Fibroblast of skin of left quadriceps (primary cell): ENCODE measurements at regions not wholly inside any gene's neighbourhood (a gene's known extent, or its start where the extent isn't known, plus 50 kb on each side); places are given as distances from the start of the nearest gene placed in this dataset.

Experiments used
- DNase-seq, 2 experiments: peaks; one replicate each; pipeline ENCODE4 v3.0.0-alpha.2; 2013; ENCODE audit warnings: low read depth in 2 of 2

DNA sequence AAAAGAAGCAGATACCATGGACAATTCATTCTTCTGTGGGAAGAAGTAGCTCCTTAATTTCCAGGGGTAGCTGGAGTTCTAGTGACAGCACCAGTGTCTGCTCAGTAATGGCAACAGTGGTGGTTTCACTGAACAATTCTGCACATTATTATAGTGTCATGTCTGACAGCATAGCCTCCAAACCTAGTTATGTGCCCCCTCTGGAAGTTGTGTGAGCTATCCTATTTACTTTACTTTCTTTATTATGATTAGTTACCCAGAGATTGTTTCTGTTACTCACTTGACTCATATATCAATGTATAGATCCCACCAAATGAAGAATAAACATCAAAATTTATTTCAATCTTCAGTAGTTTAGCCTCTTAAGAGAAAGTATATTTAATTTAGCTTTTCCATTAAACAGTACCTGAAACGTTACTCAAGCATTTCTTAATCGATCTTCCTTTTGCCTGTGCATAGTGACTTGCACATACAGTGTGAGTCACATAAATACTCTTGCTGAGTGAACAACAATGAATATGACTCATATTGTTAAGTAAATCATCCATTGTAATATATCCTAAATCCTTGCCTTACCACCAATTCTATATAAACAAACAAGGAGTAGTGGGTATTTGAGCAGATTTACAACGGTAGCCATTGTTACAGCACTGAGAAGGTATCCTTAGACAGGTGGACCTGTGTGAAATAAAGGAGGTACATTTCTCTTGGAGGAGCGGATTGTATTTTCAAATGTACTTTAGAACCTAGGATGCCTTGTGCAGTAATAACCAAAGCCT is 534.7 kb downstream of the ANKRD50 start:
- peak in 1 of 2 experiments; percentile 20 for DNase-seq

DNA sequence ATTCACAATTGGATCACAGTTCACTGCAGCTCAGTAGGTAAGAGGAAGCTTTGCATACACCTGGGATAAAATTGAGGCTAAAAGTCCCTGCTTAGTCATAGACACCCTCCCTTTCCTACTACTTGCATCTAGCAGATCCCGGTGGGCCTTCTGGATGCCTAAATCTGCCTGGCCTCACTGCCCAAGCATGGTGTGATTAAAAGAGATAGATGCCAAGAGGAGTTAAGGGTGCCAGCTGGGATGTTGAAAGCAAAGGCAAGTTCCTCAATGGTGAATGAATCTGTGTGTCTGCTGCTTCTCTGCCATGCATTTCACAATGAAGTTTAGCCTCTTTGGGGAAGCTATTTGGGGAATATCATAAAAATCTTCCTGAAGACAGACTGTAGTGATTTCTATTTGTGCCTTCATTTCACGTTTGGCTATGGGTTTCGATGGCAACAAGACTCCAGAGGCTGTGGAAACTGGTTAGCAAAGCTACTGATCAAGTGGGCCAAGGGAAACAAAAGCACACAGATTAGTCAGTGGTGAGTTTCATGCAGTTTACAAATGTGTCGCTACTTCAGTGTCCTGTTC is 534.0 kb downstream of the ANKRD50 start:
- DNase-seq = no peak

DNA sequence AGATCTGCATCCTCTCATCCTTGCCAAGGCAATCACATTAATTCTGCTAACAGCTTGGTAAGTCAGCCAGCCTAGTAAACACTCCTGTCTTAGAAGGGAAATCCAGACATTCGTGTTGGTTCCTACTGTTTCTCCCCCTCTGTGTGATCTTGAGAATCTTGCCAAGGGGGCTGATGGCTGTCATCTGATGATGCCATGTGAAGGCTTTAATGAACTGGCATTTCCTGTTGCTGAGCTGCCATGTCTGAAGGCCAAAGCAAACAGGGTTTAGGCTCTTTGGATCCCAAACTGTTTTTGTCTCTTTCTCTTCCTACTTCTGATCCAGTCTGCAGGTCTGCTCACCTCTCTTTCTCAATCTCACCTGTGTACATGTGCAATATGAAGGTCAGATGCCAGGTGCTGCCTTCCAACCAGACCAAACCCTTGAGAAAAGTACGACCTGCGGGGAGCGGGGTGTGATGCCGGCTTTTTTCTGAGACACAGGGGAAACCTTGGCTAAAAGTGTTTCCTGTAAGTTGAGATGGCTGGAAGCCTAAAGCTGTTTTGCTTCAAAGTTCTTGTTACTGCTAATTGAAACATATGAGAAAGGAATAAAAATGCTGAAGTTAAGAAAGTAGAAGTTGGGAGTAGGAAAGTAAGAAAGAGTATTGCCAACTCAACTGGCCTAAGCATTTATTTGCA is 532.9 kb downstream of the ANKRD50 start:
- no peak for DNase-seq

DNA sequence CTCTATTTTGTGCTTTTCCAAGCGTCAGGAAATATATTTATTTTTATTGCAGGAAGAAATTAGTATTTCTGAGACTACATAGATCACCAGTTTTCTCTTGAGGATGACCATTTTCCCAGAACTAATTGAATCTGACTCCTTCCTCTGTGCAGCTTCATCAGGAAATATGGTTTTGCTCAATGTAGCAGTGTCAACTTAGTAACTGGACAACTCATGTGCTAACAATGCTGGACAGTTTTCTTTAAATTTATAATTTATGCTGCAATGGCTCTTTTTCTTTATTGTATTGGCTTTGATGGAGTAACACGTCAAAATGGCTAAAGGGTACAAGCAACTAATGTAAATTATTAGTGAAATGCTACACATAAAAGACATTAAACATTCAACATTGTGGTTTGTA is 531.5 kb downstream of the ANKRD50 start:
- DNase-seq = no peak

DNA sequence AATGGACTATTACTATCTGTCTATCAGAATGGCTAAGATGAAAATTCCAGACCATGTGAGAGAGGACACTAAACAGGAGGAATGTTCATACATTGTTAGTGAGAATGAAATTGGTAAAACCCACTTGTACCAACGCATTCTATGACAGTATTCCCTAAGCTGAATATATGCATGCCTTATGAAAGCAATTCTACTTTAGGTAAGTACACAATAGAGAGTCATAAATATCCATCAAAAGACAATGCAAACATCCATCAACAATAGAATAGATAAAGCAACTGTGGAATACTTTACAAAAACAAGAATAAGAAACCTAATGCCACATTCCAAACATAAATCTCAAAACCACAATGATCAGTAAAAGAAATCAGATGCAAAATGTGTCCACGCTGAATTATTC is 529.3 kb downstream of the ANKRD50 start:
- no peak for DNase-seq

DNA sequence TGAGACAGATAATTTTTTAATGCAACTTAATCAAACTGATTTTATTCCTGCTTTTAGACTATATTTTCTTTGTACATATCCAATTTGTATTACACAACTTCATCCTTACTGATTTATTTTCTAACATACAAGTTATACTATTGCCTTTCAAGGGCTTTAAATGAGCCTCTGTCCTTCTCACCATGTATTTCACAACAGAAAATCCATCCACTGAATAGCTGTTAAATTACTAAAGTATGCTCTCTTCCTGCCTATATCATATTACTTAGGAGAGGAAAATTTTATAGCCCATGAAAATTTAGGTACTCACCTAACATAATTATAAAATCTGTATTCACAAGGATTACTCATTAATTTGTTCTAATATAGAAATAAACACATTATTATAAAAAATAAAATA is 528.6 kb downstream of the ANKRD50 start:
- peak in 1 of 2 experiments; percentile 36 for DNase-seq

DNA sequence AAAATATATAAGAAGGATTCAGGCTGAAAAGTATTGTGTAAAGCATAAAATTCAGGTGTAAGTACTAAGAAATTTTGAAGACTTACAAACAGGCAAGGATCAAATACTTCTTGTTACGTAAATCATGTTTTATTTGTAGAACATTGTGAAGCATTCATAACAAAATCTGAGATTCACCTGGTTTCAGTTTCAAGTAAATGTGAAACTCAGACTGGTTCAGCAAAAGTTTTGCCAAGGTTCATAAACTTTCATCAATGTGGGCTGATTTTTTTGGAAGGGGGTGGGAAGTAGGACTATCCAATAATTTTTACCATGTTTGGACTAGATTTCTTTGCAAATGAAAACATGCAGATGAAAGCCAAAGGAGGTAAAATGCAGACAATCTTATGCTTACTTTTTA is 527.7 kb downstream of the ANKRD50 start:
- DNase-seq = no peak

DNA sequence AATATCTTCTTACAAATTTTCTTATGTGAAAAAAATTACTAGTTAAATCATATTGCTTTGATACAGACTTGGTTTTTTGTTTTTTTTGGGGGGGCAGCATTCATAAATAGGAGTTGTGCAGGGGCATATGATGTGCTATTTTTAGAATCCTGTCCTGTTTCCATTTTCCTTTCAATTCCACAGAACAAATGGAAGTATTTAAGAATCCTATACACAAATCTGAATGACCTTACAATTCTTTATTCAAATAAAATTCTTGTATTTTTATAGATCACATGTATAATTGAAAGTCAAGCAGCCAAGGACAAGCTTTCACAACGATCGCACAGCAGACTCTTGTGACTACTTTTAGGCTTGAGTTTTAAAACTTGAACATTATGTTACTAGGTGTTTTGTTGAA is 523.9 kb downstream of the ANKRD50 start:
- DNase-seq = no peak

DNA sequence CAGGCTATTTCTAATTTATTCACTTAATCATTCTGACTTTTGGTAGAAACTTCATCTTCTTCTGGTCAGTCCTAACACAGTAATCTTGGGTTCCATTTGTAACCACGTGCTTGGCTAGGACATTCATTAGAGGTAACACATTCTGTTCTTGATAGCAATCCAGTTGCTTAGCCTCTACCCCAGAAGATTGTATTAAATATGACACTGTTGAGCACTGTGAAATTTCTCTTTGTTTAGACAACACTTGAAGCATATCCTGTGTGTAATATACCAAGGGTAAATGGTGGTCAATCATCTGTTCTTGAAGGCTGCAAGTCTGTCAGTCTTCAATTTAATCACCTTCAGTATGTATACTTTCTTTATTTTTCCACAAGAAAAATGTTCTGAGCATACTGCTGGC is 523.0 kb downstream of the ANKRD50 start:
- no peak for DNase-seq

DNA sequence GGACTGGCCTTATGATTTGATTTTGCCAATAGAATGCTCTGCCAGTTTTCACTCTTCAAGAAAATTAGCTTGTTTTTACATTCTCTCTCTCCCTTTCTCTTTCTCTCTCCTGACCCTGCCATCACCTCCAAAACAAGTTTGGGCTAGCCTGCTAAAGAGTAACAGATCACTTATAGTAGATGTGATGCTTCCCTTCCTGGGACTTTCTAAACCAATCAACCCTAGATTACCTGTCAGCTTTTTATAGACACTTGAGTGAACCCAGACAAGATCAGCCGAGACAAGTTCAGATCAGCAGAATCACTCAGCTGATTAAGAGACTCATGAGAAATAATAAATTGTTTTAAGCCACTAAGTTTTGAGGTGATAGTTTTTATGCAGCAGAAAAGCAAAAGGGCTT is 521.2 kb downstream of the ANKRD50 start:
- DNase-seq = no peak

DNA sequence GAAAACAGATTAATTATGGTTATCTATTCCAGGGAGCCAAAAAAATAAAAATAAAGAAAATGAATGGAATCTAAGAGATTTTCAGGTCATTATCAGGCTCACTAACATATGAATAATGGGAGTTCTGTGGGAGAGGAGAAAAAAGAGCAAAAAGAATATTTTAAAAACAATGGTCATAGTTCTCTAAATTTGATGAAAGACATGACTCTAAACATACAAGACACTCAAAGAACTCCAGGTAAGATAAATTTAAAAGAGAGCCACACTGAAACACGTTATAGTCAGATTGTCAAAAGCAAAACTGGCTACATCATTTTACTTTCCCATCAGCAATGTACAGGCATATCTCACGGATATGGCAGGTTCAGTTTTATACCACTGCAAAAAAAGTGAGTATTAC is 520.0 kb downstream of the ANKRD50 start:
- DNase-seq = no peak

DNA sequence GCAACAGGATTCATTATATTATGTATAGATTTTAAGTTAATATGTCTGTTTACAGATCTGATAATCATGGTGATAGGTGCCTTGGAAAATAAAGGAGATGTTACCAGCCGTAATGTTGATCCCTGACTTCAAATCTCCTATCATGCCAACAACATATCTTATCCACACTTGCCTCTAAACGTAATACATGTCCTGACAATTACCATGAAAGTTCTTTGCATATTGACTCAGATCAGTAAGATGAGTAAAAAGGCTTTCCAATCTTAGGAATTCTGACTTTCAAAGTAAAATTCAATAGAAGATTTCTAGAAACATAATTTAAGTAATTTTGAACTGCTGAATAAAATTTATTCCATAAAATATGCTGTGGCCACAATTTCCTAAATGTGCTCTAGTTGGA is 513.3 kb downstream of the ANKRD50 start:
- no peak for DNase-seq

DNA sequence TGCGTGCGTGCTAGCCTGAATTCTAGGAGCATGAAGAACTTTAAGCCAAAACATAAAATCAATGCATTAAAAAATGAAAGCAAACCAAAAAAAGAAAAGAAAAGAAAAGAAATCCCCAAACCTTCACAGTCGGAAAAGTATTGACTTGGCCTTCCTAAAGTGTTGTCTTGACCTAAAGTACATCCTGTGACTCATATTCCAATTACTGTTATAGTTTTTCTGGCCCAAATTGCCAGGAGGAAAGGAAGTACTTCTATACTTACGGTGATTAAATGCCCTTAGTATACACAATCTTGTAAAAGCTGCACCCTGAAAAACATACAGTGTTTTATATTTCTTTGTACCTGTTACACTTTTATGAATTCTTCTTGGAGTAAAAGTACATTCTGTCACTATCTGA is 512.8 kb downstream of the ANKRD50 start:
- no peak for DNase-seq

DNA sequence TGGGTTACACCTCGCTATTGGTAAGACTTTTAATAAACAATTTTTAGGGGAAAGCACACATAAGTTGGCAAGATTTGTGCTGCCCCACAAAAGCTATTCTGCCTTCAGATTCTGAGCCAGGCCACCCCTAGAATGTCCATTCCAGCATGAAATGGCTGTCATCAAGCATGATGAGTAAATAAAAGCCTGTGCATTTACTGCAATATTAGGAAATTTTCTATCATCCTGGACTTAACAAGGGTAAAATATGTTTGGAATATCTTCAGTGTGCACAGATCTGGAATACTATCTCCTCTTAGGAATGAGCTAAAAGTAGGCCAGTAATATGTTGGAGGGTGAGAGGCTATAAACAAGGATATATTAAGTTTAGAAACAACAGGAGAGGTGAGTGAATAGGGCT is 510.9 kb downstream of the ANKRD50 start:
- DNase-seq = no peak

DNA sequence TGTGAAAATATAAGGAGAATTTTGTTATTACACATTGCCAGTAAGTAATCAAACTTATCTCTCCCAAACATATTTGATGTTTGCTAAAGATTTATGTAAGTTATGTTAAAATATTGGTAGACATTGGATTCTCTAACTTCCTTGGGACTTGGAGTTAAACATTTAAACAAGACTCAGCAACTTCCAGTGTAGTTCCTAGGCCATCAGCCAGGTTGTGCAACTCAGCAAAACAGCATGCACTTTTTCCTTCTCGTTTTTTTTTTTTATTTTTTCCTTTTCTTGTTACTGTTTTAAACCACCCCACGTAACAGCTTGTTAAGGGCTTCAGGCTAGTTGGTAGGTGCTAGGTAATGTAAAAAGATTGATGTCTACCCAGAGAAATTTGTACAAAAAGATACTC is 510.4 kb downstream of the ANKRD50 start:
- DNase-seq = no peak

DNA sequence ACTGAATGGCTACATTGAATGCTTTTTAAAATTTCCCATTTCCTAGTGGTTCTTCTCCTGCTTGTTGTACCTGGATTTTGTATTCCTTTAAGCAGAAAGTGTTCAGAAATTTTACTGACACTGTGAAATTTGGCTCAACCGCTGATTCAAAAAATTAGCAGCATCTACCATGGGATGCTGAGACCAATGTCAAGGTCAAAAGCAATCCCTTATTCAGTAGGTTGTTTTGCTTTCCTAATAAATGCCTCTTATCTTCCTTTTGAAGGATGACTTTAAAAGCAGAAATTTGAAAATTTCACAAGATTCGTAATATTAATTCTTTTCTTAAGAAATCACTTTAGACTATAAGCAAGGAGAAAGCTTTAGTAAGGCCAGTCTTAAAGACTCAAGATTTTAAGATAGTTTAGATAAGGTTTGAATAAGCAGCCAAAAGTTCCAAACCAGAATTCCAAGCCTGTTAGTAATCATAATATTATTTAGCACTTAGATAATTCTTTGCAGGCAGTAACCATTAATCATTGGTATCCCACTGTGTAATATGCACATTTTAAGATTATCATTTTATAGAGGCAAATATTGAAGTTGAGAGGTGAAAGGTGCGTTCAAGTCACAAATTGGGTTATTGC is 508.8 kb downstream of the ANKRD50 start:
- DNase-seq = peak; percentile 71 to 76

DNA sequence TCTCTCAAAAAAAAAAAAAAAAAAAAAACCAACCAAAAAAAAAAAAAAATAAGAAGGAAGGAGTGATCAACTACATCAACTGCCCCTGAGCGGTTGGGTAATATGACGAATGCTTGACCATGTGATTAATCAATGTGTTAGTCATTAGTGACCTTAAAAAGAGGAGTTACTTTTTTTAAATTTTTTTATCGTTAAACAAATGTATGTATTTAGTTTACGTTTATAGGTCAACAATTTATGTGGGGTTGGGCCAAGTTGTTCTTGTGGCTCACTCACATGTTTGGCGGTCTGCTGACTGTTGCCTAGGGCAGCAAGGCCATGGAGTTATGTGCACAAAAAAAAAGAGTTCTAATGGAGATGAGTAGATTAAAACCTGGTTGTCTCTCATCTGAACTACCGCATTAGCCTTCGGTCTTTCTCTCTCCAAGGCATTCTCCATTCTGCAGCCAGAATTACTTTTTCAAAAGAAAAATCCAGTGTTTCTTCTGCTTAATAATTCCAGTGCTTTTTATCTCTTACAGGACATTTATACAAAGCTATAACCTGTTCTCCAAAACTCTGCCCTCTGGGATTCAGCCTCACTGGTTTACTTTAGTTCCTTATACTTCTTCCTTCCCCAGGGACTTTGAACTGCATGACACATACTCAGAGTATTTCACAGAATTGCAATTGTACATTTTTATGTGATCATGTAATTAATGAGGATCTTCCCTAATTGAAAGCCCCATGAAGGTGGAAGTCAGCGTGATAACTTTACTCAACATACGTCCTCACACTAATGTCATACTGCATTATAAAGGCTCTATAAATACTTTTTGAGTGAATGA is 505.5 kb downstream of the ANKRD50 start:
- peak; percentile 57 to 58 for DNase-seq

DNA sequence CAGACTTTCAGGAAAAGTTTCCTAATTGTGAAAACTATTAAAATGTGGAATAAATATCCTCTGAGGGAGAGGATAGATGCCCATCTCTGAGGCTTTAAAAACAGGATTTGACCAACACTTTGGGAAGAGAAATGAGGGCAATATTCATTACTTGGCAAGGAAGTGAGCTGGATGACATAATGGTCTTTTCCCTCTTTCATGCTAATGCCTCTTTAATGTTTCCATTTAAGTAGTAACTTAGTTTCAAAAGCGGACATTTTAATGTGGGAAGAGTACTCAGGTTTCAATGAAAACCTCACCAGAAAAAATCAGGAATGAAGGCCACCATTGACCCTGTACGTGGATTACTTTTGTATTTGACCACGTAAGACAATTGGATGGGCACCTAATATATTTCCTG is 503.3 kb downstream of the ANKRD50 start:
- no peak for DNase-seq

DNA sequence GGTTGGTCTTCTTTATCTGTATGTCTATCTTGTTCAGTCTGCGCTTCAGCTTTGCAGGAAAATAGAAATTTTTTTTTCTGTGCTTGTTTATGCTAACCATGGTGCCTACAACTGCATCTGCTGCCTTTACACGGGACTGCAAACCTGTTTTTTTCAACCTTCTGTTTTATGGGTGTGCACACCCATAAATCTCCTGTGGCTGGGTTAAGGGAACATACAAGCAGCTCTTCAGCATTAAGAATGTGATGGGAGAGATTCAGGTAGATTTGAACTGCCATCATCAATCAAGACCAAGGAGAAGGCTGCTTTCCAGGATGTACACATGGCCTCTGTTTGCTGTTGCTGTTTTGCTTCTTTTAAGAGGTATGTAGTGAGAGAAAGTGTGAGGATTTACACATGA is 502.9 kb downstream of the ANKRD50 start:
- no peak for DNase-seq

DNA sequence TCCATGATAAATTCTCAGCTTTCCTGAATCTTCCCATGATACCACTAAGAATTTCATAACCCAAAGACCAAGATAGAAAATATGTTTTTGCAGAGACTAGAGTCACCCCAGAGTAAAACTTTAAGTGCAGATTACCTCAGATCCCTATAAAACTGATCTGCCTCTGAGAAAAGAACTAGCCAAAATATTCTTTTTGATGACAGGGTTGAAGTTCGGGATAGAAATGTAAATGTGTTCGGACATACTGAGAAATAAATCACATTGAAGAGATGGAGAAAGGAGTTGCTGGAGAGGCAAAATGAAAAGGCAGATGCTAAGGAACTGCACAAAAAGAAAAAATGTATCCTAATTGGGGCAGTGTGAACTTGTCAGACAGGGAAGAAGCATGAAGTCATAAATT is 501.8 kb downstream of the ANKRD50 start:
- DNase-seq = no peak

DNA sequence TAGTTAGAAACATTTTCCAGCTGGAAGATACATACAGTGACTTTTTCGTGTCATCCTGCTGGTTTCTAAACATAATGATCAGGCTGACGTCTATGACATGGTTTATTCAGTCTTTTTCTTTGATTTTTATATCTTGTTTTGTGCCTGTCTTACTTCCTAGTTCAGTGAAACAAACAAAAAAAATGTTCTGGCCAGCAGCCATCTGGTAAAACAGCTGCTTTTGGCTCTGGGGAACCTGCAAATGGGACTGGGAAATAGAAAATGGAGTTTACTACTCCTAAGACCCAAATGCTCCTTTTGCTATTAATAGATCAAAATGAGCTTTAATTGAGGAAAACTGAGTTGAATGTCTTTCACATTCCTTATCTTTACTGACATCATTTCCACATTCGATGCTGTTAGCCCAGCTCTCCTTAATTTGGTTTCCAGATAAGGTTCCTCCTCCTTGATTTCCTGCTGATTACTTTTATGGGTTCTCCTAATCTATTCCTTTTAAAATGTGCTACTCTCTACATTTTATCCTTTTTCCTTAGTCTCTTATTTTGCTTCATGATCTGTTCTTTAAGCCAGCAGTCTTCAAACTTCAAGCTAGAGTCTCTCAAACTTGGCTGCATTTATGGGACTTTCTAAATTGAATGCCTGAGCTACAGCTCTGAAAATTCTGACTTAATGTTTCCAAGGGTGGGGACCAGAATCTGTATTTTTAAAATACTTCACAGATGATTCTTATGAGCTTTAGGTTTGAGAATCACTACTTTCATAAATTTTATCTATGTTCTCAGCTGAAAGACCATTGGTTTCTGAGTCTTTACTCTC is 499.5 kb downstream of the ANKRD50 start:
- DNase-seq = no peak
